ENCODE measurements at regions not wholly inside any gene's neighbourhood (a gene's known extent, or its start where the extent isn't known, plus 50 kb on each side); places are given as distances from the start of the nearest gene placed in this dataset.
A peak's percentile ranks its signal among the peaks of the same experiment; 100 is the strongest.

DNA sequence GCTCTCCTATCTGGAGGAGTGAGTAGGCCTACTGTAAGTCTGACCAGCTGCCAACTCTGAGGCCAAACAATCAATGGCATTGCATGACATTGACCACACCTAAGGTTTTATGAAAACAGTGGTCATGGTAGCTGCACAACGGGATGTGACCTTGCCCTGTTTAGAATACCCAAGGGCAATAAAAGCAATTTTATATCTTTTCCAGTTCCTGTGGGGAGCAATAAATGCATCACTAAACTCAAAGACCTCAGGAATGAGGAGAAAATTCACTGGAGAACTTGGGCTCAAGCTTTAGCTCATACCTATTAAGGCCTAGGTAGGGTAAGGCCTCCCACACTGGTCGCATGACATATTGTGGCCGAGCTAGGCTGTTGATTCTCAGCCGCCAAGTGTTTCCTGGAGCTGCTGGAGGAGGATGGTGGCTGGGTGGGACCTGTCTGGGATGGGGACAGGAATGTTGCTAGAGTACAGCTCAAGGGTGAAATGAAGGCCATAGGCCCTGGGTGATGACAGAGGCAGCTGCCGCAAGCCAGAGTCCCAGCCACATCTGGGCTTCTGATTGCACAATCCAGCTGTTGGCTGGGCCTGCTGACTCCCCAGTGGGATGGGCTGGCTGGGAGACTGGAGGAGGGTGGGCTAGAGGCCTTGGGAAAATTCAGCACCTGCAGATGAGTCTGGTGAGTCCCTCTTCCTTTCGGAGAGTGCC, 313.7 kb downstream of the CYP26B1 start:
- TF ChIP-seq, protein P1, sequence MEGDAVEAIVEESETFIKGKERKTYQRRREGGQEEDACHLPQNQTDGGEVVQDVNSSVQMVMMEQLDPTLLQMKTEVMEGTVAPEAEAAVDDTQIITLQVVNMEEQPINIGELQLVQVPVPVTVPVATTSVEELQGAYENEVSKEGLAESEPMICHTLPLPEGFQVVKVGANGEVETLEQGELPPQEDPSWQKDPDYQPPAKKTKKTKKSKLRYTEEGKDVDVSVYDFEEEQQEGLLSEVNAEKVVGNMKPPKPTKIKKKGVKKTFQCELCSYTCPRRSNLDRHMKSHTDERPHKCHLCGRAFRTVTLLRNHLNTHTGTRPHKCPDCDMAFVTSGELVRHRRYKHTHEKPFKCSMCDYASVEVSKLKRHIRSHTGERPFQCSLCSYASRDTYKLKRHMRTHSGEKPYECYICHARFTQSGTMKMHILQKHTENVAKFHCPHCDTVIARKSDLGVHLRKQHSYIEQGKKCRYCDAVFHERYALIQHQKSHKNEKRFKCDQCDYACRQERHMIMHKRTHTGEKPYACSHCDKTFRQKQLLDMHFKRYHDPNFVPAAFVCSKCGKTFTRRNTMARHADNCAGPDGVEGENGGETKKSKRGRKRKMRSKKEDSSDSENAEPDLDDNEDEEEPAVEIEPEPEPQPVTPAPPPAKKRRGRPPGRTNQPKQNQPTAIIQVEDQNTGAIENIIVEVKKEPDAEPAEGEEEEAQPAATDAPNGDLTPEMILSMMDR (IDR thresholded peaks at IDR 0.05) = no peak
- no peak for TF ChIP-seq POLR2A (IDR thresholded peaks at IDR 0.05)
- peak in 1 of 4 donors; percentile 15 for TF ChIP-seq EP300 (IDR thresholded peaks at IDR 0.05)
- peak; percentile 30 to 67 for TF ChIP-seq POLR2AphosphoS5 (IDR thresholded peaks at IDR 0.05)
